Keratinocyte (primary cell): ENCODE measurements at regions not wholly inside any gene's neighbourhood (a gene's known extent, or its start where the extent isn't known, plus 50 kb on each side); places are given as distances from the start of the nearest gene placed in this dataset.

Source experiments
- DNase-seq: peaks from one replicate; pipeline ENCODE4 v3.0.0-alpha.2; 2011; ENCODE audit warnings: low read depth, missing footprints, low spot score
- FAIRE-seq: peaks from 2 replicates; lab custom pipeline; 2011; peaks lifted over from hg19 to GRCh38; lab: Jason Lieb, UNC
- H2AFZ ChIP-seq: 2 replicates; pipeline ENCODE4 v1.6.0; 2012; ENCODE audit warnings: low read length, control low read depth, inconsistent platforms; ENCODE audit not compliant: control insufficient read depth
- H3K27ac ChIP-seq: 2 replicates; pipeline ENCODE4 v1.5.1; 2011; ENCODE audit warnings: low read length; ENCODE audit not compliant: control insufficient read depth, insufficient read depth
- H3K27me3 ChIP-seq: 3 replicates; pipeline ENCODE4 v1.6.0; 2011; ENCODE audit warnings: low read length; ENCODE audit not compliant: control insufficient read depth, insufficient read depth; ENCODE audit errors: extremely low read depth
- H3K36me3 ChIP-seq, 2 experiments: 2 replicates in 1 of 2; 3 replicates in 1 of 2; pipeline ENCODE4 v1.5.1; 2011; ENCODE audit warnings: low read length in 2 of 2, mild to moderate bottlenecking in 1 of 2; ENCODE audit not compliant: control insufficient read depth in 2 of 2, insufficient read depth in 2 of 2; ENCODE audit errors: extremely low read depth in 1 of 2
- H3K4me1 ChIP-seq: 3 replicates; pipeline ENCODE4 v1.5.1; 2011; ENCODE audit warnings: low read length; ENCODE audit not compliant: control insufficient read depth, insufficient read depth; ENCODE audit errors: extremely low read depth
- H3K4me2 ChIP-seq: 3 replicates; pipeline ENCODE4 v1.6.0; 2011; ENCODE audit warnings: low read depth, low read length; ENCODE audit not compliant: control insufficient read depth, insufficient read depth; ENCODE audit errors: extremely low read depth
- H3K4me3 ChIP-seq, 3 experiments: fragments of 200-600 bp in 1 of 3; sonication (generic) in 1 of 3; 2 replicates in 2 of 3; 3 replicates in 1 of 3; pipeline ENCODE4 v1.5.1; 2011 to 2016; ENCODE audit warnings: low read length in 3 of 3, mild to moderate bottlenecking in 3 of 3, control low read depth in 2 of 3, inconsistent platforms in 1 of 3, low read depth in 1 of 3, mixed read lengths in 1 of 3, mixed run types in 1 of 3, moderate library complexity in 1 of 3; ENCODE audit not compliant: control insufficient read depth in 2 of 3, insufficient read depth in 2 of 3; ENCODE audit errors: extremely low read depth in 1 of 3
- H3K79me2 ChIP-seq: 2 replicates; pipeline ENCODE4 v1.6.0; 2012; ENCODE audit warnings: low read length; ENCODE audit not compliant: control insufficient read depth, insufficient read depth
- H3K9ac ChIP-seq: 3 replicates; pipeline ENCODE4 v1.6.0; 2011; ENCODE audit warnings: low read length; ENCODE audit not compliant: control insufficient read depth, insufficient read depth; ENCODE audit errors: extremely low read depth
- H3K9me1 ChIP-seq: 3 replicates; pipeline ENCODE4 v1.6.0; 2011; ENCODE audit warnings: low read length; ENCODE audit not compliant: control insufficient read depth, insufficient read depth; ENCODE audit errors: extremely low read depth
- H3K9me3 ChIP-seq: 2 replicates; pipeline ENCODE4 v1.5.1; 2012; ENCODE audit warnings: low read depth, low read length; ENCODE audit not compliant: control insufficient read depth
- H4K20me1 ChIP-seq: 3 replicates; pipeline ENCODE4 v1.6.0; 2011; ENCODE audit warnings: low read length; ENCODE audit not compliant: control insufficient read depth, insufficient read depth; ENCODE audit errors: extremely low read depth
- dilution Hi-C: fragments of 300-500 bp; cut with MboI; formaldehyde crosslinking; loops from one replicate; pipeline ENCODE4 v1.7.0; 2020; ENCODE audit warnings: low sequenced_read_pairs; ENCODE audit not compliant: extremely low pct_ligation_motif_present
- TF ChIP-seq, protein P1 (sequence below), 3 experiments: IDR thresholded peaks in 1 of 3; conservative IDR thresholded peaks in 1 of 3; optimal IDR thresholded peaks in 1 of 3; 2 replicates in 2 of 3; 3 replicates in 1 of 3; pipeline versions ENCODE3 to v1.5.1; 2011; ENCODE audit warnings: low read length in 3 of 3, mild to moderate bottlenecking in 3 of 3, moderate library complexity in 2 of 3, control low read depth in 1 of 3, inconsistent platforms in 1 of 3; ENCODE audit not compliant: insufficient read depth in 2 of 3; ENCODE audit errors: extremely low read depth in 1 of 3

DNA sequence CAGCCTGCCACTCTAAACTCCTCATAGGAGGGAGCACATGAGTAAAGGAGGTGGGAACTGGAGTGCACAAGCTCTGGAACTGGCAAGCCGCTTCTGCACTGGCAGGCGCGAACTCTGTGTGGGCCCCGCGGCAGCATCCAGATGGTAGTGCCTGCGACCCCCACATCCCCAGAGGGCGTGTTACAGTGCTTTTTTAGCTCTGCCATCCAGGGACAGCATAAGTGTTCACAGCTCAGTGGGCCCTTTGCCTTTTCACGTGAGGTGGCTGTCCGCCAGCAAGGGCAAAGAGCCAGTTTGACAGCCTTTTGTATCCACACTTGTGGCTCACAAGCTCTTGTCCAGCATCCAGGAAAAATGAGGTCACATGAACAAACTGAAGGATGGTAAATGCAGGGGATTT lies 581.6 kb upstream of the DIAPH2 start:
- dilution Hi-C loops, result no loop called here
- Histone ChIP-seq H3K4me3 (no peak overlapping the region), H3K4me2 (no peak overlapping the region), H3K79me2 (no peaks in the 10 kb centered on the region), H3K27ac (no peak overlapping the region), H3K27me3 (no peaks in the 10 kb centered on the region), H2AFZ (no peak overlapping the region), H3K36me3 (no peaks in the 10 kb centered on the region), H4K20me1 (no peaks in the 10 kb centered on the region), H3K9me3 (peaks cover 2% of the 10 kb centered on the region), H3K9me1 (no peaks in the 10 kb centered on the region), H3K4me1 (no peaks in the 10 kb centered on the region), H3K9ac (no peak overlapping the region)
- TF ChIP-seq, protein P1, sequence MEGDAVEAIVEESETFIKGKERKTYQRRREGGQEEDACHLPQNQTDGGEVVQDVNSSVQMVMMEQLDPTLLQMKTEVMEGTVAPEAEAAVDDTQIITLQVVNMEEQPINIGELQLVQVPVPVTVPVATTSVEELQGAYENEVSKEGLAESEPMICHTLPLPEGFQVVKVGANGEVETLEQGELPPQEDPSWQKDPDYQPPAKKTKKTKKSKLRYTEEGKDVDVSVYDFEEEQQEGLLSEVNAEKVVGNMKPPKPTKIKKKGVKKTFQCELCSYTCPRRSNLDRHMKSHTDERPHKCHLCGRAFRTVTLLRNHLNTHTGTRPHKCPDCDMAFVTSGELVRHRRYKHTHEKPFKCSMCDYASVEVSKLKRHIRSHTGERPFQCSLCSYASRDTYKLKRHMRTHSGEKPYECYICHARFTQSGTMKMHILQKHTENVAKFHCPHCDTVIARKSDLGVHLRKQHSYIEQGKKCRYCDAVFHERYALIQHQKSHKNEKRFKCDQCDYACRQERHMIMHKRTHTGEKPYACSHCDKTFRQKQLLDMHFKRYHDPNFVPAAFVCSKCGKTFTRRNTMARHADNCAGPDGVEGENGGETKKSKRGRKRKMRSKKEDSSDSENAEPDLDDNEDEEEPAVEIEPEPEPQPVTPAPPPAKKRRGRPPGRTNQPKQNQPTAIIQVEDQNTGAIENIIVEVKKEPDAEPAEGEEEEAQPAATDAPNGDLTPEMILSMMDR (optimal IDR thresholded peaks at IDR 0.05 in 1 of 3, IDR thresholded peaks at IDR 0.05 in 1 of 3, conservative IDR thresholded peaks at IDR 0.05 in 1 of 3; ENCODE audit: extremely low read depth in 1 of 3, insufficient read depth in 2 of 3, low read length in 3 of 3), result no peak
- DNase-seq (no peak), FAIRE-seq (no peak)

DNA sequence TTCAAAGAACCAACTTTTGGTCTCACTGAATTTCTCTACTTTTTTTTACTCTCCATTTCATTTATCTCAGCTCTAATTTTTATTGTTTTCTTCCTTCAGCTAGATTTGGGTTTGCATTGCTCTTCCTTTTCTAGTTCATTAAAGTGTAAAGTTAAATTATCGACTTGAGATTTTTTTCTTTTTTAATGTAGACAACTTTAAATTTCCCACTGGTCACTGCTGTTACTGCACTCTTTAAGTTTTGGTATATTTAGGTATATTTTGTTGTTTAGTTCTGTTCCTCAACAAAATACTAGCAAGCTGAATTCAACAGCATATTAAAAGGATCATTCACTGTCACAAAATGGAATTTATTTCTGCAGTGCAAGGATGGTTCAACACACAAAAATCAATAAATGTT lies 572.0 kb upstream of the DIAPH2 start:
- dilution Hi-C loops, result no loop called here
- no peak overlapping the region for H3K9ac ChIP-seq
- no peak overlapping the region for H3K4me2 ChIP-seq
- TF ChIP-seq, protein P1 (optimal IDR thresholded peaks at IDR 0.05 in 1 of 3, IDR thresholded peaks at IDR 0.05 in 1 of 3, conservative IDR thresholded peaks at IDR 0.05 in 1 of 3; ENCODE audit: extremely low read depth in 1 of 3, insufficient read depth in 2 of 3, low read length in 3 of 3), result no peak
- no peaks in the 10 kb centered on the region for H3K27me3 ChIP-seq
- no peaks in the 10 kb centered on the region for H3K9me3 ChIP-seq
- H3K79me2 ChIP-seq, result no peaks in the 10 kb centered on the region
- FAIRE-seq, result no peak
- no peaks in the 10 kb centered on the region for H3K4me1 ChIP-seq
- H3K27ac ChIP-seq, result no peak overlapping the region
- no peaks in the 10 kb centered on the region for H3K9me1 ChIP-seq
- H3K36me3 ChIP-seq, result no peaks in the 10 kb centered on the region
- H4K20me1 ChIP-seq, result no peaks in the 10 kb centered on the region
- no peak for DNase-seq
- no peak overlapping the region for H2AFZ ChIP-seq
- H3K4me3 ChIP-seq, result no peak overlapping the region
